ENCODE measurements at regions not wholly inside any gene's neighbourhood (a gene's known extent, or its start where the extent isn't known, plus 50 kb on each side); places are given as distances from the start of the nearest gene placed in this dataset.

DNA sequence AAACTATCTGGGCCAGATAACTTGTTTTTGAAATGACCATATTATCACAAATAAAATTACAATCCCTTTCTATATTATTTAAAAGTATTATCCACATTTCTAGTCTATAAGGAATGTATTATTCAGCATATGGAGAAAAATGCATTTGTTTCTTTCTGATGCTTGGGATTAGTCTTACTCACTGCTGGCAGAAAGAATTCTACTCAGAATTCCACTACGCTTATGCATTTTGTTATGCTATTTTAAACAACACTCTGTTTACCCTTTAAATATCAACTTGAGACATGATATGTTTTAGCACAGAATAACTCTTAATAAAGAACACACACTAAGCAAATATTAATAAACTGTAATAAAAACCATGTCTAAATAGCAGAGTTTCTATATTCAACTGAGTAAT is 77.6 kb upstream of the ANO3 start:
- in situ Hi-C loops (cut with HindIII; ENCODE audit: low pct_unique_long_range_greater_than_20kb, low sequenced_read_pairs), result no loop called here

DNA sequence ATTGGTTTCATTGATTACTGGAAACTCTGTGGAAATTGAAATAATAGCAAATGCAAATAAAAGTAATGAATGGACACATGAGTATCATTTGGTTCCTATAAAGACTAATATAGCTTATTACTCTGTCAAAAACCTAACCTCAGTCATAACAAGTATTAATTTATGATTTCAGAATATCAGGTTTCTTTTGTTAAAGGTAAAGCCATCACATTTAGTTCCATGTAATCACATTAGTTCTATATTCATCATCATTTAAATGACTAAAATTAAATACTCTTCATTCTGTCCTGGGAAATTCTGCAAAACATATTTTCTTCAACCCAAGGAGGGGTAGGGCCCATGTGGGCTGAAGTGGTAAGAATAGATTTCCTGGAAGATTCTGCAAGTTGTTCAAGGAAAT is 68.2 kb upstream of the ANO3 start:
- in situ Hi-C loops (cut with HindIII; ENCODE audit: low pct_unique_long_range_greater_than_20kb, low sequenced_read_pairs), result no loop called here
- DNase-seq (ENCODE audit: low read depth), result no peak

More for the DNA sequence above, 77.6 kb upstream of the ANO3 start:
- DNase-seq (ENCODE audit: low read depth), result no peak

DNA sequence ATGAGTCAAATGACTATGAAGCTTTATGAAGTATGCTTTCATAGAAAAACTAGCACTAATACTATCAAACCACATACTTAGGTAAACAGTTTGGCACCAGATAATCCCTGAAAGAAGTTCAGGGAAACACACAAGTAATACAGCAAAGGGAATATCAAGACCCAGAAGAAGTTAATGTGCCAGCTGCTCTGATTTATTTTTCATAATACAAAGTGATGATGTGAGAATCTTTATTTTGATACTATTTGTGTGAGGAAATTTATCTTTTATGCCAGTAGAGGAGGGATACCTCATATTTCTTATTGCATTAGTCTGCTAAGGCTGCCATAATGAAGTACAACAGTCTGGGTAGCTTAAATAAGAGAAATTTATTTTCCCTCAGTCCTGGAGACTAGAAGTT is 67.7 kb upstream of the ANO3 start:
- in situ Hi-C loops (cut with HindIII; ENCODE audit: low pct_unique_long_range_greater_than_20kb, low sequenced_read_pairs), result no loop called here
- no peak for DNase-seq (ENCODE audit: low read depth)

DNA sequence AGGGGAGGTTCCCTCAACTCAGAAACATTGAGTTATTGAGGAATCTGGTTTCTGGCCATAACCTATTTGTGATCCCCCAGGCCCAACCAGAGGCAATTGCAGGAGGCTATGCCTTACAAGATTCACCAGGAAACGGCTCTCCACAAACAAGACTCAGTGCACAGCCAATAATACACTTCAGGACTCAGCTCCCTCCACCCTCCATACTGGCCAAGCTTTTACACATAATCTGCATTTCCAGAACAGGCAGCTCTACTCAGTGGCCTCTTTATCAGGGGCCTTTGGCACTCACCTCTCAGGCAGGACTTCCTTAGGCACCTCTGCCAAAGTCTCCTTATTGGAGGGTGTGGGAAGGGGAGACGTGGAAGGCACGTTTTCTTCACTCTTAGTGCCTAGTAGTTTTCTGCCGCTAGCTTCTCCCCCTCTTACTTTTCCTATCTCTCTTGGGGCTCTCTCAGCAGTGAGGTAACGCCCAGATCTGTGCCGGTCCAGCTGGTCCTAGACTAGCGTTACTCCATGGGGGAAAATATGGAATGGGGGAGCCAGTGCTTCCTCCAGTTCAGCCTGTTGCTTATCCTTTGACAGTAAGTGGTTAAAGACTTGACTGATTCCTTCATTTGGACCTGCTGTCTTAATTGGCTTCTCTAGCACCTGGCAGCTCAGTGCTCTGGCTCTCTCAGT is 62.8 kb upstream of the ANO3 start:
- DNase-seq (ENCODE audit: low read depth), result no peak
- in situ Hi-C loops (cut with HindIII; ENCODE audit: low pct_unique_long_range_greater_than_20kb, low sequenced_read_pairs), result no loop called here

DNA sequence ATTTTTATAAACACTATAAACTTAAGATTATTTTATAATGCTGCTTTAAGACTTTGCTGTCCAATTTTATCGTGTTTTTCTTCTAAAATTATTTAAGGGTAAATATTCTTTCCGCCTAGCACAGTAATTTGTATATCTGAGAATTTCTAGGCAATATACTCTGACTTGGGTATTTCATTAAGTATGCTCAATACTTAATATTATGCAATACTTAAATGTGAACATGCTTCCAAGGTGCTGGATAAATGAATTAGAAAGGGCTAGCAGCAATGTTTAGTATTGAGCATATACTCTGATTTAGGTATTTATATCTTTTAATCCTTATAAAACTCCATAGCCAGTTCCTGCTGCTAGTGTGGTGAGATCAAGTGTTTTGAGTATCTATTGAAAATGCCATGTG is 60.3 kb upstream of the ANO3 start:
- in situ Hi-C loops (cut with HindIII; ENCODE audit: low pct_unique_long_range_greater_than_20kb, low sequenced_read_pairs), result no loop called here
- DNase-seq (ENCODE audit: low read depth), result no peak

DNA sequence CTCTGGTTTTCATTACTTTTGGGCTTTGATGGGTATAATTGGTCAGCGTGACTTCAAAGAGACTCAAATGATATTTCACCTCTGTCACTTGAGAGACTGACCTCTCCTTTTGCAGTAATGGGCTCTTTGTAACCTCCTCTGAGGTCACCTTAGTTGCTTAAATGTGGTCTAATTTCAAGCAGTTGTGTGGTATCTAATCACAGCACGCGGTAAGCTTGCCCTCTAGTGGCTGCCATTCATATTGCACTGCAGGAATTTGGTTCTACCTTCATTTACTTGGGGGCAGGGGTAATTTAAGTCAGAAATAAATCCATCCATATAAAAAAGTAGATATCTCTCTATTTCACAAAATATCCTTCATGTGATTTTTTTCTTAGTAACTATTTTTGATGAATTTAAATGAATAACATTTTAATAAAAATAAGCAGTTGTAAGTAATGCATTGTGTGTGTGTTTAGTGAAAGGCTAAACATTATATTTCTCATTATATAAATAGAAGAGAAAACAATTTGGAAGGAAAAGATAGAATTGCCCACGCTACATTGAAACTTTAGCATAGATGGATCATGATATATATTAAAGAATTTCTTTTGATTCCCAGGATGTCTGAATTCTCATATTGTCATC is 55.0 kb upstream of the ANO3 start:
- peak; percentile 47 for DNase-seq (ENCODE audit: low read depth)
- in situ Hi-C loops (cut with HindIII; ENCODE audit: low pct_unique_long_range_greater_than_20kb, low sequenced_read_pairs), result no loop called here

DNA sequence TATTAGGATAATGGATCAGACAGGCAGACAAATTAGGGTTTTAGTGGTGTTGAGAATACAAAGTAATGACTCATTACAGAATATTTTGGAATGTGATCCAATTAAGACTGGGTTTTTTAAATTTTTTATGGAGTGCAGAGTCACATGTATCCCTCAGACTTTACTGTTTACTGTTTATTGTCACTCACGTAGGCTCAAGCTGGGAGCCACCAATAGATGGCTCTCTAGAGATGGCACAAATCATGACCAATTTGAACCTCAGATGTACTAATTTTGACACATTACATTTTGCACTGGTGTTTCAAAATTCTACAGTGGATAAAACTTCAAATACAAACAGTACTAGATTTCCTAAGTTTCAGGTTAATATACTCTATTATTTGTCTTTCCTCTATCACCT is 53.6 kb upstream of the ANO3 start:
- DNase-seq (ENCODE audit: low read depth), result no peak
- in situ Hi-C loops (cut with HindIII; ENCODE audit: low pct_unique_long_range_greater_than_20kb, low sequenced_read_pairs), result no loop called here
